ENCODE measurements at regions not wholly inside any gene's neighbourhood (a gene's known extent, or its start where the extent isn't known, plus 50 kb on each side); places are given as distances from the start of the nearest gene placed in this dataset.

DNA sequence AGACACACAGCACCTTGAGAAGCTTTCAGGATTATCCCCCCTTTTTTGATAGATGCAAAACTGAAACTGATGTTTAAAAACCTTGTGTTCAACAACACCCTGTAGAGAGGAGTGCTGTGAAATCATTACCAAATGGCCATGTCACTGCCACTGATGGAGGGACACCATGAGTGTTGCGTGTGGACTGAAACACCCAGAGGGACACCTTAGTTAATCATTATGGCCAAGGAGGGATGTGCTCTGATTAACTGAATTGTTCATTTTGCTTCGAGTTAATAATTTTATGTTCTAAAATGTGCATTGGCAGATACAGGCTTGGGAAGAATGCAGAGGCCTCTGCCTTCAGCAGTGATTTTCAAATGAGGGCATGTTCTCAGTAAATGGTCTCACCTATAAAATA is 226.0 kb downstream of the KLF6 start:
- TF ChIP-seq, protein P1, sequence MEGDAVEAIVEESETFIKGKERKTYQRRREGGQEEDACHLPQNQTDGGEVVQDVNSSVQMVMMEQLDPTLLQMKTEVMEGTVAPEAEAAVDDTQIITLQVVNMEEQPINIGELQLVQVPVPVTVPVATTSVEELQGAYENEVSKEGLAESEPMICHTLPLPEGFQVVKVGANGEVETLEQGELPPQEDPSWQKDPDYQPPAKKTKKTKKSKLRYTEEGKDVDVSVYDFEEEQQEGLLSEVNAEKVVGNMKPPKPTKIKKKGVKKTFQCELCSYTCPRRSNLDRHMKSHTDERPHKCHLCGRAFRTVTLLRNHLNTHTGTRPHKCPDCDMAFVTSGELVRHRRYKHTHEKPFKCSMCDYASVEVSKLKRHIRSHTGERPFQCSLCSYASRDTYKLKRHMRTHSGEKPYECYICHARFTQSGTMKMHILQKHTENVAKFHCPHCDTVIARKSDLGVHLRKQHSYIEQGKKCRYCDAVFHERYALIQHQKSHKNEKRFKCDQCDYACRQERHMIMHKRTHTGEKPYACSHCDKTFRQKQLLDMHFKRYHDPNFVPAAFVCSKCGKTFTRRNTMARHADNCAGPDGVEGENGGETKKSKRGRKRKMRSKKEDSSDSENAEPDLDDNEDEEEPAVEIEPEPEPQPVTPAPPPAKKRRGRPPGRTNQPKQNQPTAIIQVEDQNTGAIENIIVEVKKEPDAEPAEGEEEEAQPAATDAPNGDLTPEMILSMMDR (IDR thresholded peaks at IDR 0.05), result no peak
- no peak for TF ChIP-seq EZH2 (IDR thresholded peaks at IDR 0.05)
- no peak for TF ChIP-seq EZH2phosphoT487 (IDR thresholded peaks at IDR 0.05)

All from neural progenitor cell (in vitro differentiated cells).